Breast epithelium (tissue), 3 donors: ENCODE measurements at regions not wholly inside any gene's neighbourhood (a gene's known extent, or its start where the extent isn't known, plus 50 kb on each side); places are given as distances from the start of the nearest gene placed in this dataset.

ENCODE experiments used
- CTCF ChIP-seq, 3 donors: fragments of 450-650 bp; IDR thresholded peaks; one replicate each; pipeline ENCODE4 v1.5.1; 2016 to 2017; ENCODE audit warnings: antibody characterized with exemption in 3 of 3, mild to moderate bottlenecking in 3 of 3, moderate library complexity in 3 of 3
- POLR2A ChIP-seq: fragments of 450-650 bp; IDR thresholded peaks from one replicate; pipeline ENCODE4 v1.6.1; 2016; ENCODE audit warnings: antibody characterized with exemption, mild to moderate bottlenecking, moderate library complexity
- POLR2AphosphoS5 ChIP-seq, 3 donors: sonication (generic); formaldehyde crosslinking; IDR thresholded peaks; one replicate each; pipeline ENCODE4 v1.6.1; 2017; ENCODE audit warnings: antibody characterized with exemption in 3 of 3

- TF ChIP-seq CTCF (IDR thresholded peaks at IDR 0.05), result no peak
- TF ChIP-seq POLR2A, result no peak
- no peak for TF ChIP-seq POLR2AphosphoS5 (IDR thresholded peaks at IDR 0.05)
These were observed 149.7 kb downstream of the DKK1 start for GRCh38 chr10:52463826-52464225.
